GM19043 (cell line): ENCODE measurements at regions not wholly inside any gene's neighbourhood (a gene's known extent, or its start where the extent isn't known, plus 50 kb on each side); places are given as distances from the start of the nearest gene placed in this dataset.
A peak's percentile ranks its signal among the peaks of the same experiment; 100 is the strongest.
"Not testable (repeated sequence)": the region's sequence is repeated elsewhere in the genome, so short reads cannot be mapped to it uniquely, and the experiment has no call there.

ENCODE experiments used
- ATAC-seq: cut with Tn5 transposase; IDR thresholded peaks from one replicate; pipeline ENCODE4 v1.9.1; 2021; ENCODE audit warnings: low read depth; ENCODE audit not compliant: unreplicated experiment

DNA sequence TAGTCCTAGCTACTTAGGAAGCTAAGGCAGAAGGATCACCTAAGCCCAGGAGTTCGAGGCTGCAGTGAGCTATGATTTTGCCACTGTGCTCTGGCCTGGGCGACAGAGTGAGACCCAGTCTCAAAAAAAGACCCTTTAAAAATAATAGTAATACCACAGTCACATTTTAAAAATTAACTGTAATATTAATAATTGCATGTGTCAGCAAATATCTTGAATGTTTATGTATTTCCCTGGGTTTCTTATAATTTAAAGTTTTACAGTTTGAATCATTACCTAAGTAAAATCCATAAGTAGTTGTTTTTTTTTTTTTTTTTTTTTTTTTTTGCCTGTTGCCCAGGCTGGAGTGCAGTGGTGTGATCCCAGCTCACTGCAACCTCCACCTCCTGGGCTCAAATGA lies 69.2 kb downstream of the LYZL2 start:
- ATAC-seq, result no peak

DNA sequence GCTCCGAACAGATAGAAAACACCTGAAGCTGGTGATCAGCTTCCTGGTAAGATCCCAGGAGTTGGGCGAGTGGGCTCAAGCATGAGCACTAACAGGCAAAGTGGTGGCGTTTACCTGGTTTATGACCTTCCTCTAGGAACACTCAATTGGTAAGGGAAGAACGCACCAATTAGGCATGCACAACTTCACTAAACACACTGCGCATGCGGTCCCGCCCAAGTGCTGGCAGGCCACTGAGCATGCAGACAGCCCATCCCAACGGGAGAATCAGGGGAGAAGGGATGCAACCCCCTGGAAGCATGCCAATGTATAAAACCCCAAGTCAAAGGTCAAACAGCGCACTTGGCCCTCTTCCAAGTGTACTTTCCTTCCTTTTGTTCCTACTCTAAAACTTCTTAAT lies 70.4 kb downstream of the LYZL2 start:
- no peak for ATAC-seq

DNA sequence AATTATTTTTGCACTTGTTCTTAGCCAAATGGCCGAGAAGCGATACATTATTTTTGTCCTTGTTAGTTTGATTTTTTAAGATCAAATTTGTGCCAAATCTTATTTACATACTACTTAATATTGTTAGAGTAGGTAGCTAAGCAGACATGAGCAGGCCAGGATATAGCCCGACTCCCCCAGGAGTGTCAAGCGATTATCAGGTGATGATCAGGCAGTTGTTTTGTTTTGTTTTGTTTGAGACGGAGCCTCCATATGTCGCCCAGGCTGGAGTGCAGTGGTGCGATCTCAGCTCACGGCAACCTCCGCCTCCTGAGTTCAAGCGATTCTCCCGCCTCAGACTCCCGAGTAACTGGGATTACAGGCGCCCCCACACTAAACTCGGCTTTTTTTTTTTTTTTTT lies 71.1 kb downstream of the LYZL2 start:
- no peak for ATAC-seq

DNA sequence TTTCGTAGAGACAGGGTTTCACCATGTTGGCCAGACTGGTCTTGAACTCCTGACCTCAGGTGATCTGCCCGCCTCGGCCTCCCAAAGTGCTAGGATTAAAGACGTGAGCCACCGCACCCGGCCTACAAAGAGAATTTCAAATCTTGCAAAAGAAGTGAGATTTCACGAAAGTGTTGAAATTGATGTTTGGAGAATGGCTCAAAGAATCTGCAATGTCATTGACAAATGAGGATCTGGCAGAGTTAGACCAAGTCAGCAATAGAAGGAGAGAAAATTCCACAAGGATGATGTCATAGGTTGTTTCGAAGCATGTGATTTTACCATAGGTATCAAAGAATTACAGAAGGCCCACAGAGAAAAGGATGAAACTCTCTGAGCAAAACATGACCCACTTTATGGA lies 71.7 kb downstream of the LYZL2 start:
- no peak for ATAC-seq

DNA sequence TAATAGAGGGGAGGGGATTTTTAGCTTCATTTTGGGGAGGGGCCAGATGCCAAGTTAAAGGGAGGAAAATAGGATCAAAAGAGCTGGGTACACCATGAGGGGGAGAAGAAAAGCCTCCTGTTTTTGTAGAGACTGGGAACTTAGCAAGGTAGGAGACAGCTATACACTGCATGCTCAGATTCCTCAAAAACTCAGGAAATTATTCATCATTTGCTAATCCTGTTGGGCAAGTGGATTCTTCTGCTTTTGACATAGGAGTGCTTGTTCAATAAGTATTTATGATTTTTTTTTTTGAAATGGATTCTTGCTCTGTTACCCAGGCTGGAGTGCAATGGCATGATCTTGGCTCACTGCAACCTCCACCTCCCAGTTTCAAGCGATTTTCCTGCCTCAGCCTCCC lies 73.4 kb downstream of the LYZL2 start:
- no peak for ATAC-seq

DNA sequence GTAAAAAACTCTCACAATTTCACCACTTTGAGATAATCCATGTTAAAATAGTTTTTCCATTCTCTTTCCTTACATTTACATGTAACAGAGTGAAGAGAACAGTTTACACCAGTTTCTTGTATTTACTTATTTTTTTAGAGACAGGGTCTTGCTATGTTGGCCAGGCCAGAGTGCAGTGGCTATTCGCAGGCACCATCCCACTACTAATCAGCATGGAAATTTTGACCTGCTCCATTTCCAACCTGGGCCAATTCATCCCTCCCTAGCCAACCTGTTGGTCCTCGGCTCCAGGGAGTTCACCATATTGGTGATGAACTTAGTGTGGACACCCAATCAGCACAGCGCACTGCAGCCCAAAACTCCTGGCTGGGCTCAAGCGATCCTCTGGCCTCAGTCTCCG lies 74.1 kb downstream of the LYZL2 start:
- no peak for ATAC-seq

DNA sequence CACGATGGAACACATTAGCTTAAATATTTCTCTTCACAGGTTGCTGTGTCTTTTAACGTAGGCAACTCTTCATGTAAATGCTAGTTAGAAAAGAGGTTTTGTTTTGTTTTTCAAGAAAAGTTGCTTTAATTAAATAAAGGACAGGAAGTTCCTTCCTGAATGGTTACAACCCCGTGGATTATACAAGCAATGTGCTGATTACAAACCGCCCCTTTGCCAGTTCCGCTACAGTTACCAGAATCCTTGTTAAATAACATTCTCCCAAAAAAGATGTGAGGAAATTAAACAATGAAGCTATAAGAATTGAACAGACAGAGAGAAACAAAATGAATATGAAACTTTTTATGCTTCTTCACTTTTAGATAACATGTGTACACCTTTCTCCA lies 75.1 kb downstream of the LYZL2 start:
- no peak for ATAC-seq

DNA sequence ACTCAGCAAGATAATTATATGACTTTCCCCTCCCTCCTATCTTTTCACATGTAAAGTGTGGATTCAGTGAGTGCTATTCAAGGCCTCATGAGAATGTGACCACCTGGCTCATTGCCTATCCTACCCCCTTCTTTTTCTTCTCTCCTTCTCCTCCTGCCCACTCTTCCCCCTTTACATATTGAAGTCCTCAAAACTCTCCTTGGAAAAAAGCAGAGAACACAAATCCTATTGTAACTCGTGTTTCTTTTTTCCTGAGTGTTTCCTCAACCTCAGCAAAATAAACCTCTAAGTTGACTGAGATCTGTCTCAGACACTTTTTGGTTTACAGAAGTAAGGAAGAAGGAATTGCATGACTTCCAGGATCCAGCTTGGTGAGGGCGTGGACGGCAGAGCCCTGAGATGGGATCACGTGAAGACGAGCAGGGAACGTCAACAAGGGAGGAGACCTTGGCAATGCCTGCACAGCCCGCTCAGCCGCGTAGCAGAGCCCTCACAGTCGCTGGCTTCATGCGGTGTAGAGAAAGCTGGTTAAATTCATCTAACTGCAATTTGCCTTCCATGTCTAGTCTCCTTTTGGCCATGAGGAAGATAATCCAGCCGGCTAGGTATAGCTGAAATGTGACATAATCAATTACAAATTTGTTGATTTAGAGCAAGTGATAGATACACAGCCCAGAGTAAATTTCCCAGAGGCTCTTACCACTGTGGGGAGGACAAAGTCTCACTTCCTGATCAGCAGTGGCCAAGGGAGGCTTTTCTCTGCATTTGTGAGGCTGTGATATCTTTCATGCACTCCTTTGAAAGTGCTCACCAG lies 75.7 kb downstream of the LYZL2 start:
- ATAC-seq, result no peak

DNA sequence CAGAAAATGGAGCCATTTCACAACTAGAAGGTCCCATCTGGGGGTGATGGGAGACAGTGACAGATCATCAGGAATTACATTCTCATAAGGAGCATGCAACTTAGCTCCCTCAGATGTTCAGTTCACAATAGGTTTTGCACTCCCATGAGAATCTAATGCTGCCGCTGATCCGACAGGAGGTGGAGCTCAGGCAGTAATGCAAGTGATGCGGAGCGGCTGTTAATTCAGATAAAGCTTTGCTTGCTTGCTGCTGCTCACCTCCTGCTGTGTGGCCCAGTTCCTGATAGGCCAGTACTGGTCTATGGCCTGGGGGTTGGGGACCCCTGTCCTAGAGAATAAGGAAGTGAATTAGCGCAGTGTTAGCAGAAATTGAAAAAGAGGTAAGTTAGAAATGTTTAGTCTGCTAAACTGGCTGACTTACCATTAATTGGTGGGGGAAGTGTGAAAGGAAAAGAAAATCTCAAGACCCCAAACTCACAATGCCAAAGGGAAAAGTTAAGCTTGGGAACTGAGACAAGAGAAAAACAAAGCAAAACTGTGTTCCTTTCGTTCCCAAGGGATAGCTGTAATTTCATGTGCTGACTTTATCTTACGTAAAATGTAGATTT lies 76.4 kb downstream of the LYZL2 start:
- no peak for ATAC-seq

DNA sequence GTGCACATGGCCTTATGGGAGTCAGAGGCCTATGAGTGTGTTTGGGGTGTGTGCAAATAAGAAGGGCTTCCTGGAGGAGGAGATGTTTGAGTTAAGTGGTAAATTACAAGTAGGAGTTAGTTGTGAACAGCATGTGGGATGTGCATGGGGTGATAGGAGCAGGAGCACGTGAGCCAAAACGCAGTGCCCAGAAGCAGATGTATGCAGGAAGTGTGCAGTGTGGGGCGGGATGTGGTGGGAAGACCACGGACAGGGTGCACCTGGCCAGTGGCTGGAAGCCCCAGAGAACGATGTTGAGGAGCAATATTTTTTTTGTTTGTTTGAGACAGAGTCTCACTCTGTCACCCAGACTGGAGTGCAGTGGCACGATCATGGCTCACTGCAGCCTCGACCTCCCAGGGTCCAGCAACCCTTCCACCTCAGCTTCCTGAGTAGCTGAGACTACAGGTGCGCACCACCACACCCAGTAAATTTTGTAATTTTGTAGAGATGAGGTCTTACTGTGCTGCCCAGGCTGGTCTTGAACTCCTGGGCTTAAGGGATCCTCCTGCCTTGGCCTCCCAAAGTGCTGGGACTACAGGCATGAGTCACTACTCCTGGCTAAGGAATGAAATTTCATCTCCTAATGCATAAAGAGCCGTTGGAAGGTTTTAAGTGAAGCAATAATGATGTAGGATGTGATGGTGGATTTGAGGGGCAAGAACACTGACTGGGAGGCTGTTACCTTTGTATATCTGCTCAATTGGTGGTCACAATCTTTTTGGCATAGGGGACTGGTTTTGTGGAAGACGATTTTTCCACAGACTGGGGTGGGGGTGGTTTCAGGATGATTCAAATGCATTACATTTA lies 78.4 kb downstream of the LYZL2 start:
- no peak for ATAC-seq

DNA sequence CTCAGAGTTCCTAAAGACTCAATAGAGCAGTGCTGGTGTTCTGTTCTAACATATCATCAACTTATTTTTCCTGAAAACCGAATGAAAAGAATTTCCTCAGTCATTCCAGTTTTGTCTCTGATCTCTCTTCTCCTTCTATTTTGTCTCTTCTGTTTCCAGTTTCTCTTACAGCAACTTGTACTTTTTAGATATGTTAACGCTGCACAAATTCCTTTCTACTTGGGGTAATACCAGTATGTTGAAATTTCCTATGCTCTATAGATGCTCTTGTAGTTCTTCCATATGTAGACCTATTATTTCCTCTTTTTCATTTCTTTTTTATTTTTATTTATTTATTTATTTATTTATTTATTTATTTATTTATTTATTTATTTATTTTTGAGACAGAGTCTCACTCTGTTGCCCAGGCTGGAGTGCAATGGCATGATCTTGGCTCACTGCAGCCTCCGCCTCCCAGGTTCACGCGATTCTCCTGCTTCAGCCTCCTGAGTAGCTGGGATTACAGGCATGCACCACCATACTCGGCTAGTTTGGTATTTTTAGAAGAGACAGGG lies 80.3 kb downstream of the LYZL2 start:
- ATAC-seq, result not testable (repeated sequence)

DNA sequence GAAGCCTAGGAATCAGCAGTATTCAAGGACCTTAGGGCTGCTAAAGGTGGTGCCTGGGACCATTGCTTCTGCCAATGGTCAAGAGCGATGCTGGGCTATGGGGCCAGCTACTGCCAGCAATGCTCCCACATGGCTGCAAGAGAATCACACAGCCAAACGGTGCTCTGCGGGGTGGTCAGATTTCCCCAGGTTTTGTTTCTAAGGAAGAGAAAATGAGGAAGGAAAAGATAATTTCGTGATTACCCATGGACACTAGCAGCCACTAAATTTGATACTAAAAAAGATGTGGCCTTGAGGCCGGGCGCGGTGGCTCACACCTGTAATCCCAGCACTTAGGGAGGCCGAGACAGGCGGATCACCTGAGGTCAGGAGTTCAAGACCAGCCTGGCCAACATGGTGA lies 83.0 kb downstream of the LYZL2 start:
- ATAC-seq, result no peak

DNA sequence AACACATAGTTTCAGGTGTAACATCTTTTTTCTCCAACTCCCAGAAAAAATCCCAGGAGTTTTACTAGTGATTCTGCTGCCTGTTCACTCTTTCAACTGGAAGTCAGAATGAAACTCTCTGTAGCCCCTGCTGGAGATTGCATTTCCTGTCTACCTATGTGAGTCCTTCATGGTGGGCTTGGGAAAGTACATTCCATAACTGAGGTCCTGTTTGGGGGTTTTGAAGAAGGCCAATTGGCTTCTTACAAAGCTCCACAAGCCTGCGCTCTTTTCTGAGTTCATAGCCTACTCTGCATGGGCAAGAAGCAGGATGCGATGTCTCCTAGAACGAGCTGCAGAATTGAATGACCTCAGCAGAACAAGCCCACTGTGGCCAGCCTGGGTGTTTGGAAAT lies 86.7 kb downstream of the LYZL2 start:
- no peak for ATAC-seq

DNA sequence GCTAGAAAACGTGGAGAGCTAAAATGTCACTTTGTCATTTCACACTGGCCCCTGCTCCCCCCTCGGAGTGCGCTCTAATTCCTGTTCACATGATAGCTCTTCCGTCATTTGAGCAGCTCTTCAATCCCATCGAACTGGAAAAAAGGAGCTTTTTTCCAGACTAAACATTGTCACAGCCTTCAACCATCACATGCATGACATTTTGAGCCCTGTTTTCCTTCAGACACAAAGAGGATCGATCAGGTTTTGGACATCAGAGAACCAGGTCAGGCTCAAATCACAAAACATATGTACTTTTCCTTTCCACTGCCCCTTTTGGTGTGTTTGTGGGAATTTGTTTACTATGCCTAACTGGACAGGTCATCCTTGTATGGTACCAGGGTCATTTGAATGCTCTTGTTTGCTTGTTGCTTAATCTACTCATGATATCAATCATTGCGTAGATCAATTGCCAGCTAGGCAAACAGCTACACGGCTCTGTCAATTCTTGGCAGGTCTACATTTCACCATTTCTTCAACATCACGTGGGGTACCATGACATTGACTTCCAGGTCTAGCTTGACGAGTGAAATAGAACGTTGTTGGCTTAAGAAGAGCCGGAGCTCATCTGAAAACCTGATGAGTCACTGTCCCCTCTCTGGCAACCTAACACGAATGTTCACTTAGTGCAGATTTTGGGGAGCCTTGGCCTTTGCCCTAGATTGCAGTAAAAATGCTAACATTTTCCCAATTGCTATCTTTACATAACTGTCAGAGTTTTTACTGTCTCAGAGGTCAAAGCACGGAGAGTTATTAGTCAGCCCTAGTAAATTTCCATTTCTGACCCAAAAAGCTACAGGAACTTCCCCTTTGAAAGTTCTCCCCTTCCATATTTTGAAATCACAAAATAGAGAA lies 87.3 kb downstream of the LYZL2 start:
- peak; percentile 55 for ATAC-seq

DNA sequence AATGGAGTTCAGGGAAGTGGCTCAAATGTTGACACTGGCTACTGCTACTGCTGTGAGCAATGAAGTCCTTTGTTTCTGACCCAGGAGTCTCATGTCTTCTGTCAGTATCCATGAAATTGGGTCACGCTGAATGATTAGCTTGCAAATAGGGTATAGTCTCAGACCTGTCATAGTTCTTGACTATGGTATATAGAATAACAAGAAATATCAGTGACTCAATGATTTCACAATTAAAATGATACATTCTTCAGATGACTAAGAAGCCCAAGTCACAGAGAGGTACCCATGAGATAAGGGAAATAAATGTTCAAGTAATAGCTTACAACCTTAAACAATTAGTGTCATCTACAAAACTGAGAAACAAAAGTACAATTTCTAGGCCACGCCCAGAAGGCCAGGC lies 89.3 kb downstream of the LYZL2 start:
- no peak for ATAC-seq

DNA sequence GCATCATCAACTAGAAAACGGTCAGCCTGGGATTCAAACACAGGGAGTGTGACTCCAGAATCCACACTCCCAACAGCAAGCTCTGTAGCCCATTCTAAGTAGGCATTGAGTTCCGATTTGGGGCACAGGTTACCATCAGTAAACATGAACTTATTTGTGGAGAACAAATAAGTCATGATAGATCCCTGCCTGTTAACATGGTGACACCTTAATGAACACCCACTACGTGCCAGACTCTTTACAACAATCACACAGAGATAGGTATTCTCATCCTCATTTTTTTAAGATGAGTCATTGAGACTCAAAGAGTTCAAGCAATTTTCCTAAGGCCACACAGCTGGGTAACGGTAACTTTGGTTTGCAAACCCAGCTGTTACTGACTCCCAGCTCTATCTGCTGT lies 91.5 kb downstream of the LYZL2 start:
- no peak for ATAC-seq

DNA sequence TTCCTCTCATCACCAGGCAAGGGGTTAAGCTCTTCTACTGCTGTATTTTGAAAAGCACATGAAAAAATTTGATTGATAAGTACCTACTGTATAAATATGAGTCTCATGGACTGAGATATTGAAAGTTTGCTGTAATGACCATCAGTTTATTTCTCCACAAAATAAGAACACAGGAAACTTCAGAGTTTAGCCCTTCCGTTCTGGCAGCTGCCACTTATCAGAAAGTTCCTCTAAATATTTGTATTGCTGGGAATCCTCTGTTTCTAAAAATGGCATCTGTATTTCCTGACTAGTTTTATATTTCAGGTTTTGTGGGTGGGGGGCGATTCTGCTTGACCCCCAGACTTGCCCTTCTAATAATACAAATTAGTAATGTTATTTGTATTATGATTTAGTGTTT lies 92.0 kb downstream of the LYZL2 start:
- ATAC-seq, result no peak

DNA sequence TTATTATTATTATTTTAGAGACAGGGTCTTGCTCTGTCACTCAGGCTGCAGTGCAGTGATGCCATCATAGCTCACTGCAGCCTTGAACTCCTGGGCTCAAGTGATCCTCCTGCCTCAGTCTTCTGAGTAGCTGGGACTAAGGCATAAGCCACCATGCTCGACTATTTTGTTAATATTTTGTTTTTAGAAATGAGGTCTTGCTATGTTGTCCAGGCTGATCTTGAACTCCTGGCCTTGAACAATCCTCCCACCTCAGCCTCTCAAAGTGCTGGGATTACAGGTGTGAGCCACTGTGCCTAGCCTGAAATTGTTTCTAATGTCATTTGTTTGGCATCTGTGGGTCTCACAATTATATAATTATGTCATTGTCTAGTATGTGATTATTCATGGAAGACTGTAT lies 92.4 kb downstream of the LYZL2 start:
- not testable (repeated sequence) for ATAC-seq

DNA sequence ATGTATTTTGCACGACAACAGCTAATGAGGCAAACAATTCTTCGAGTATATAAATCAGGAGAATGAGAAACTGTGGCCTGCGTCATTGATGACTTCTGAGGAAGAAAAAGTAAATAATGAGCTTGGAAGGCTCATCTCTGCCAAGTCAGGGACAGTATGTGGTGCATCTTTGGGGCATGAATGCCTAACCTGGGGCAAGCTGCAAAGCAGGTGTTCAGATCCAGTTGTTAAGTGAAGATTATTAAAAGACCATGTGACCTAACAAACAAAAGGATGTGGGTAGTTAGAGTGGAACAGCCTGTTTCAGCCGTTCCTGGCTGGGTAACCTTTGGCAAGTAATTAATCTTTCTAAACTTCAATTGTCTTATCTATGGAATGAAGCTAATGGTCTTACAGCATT lies 93.0 kb downstream of the LYZL2 start:
- ATAC-seq, result no peak

DNA sequence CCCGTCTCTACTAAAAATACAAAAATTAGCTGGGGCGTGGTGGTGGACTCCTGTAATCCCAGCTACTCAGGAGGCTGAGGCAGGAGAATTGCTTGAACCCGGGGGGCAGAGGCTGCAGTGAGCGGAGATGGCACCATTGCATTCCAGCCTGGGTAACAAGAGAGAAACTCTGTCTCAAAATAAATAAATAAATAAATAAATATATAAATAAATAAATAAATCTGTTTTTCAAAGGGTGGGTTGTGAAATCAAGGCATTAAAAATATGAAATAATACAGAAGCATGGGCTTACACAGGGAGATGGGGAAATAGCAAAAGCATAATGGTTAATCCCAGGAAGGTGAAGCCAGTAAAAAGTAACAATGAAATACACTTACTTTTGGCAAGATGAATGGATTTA lies 93.9 kb downstream of the LYZL2 start:
- no peak for ATAC-seq
